ENCODE measurements at regions not wholly inside any gene's neighbourhood (a gene's known extent, or its start where the extent isn't known, plus 50 kb on each side); places are given as distances from the start of the nearest gene placed in this dataset.

DNA sequence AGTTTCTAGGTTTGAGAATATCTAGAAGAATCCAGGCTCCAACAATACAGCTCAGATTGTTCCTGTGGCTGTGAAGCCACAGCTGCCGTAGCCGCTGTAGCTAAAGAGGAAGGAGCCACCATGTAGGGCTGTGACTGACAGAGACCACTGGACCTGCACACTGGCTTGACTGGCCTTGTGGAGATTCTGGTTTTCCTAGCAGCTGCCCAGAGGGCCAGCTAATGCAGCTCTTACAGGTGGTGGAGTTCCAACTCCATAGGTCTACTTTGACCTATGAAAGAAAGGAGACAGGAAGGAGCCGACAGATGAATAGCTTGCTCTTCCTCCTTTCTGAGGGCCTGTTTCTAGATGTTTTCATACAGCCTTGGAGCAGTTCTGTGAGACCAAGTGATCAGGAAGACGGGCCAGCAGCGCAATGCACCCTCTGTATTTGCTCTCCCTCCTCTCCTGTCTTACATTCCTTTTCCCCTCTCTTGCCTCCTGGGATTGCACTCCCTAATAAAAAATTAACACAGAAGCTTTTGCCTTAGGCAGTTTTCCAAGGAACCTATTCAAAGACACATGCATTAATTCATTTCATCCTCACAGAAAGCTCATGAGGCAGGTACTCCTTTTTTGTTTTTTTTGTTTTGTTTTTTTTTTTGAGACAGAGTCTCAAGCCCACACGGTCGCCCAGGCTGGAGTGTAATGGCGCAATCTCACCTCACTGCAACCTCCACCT lies 51.8 kb upstream of the MYB start:
- no peaks in the 10 kb centered on the region for H3K36me3 ChIP-seq
- intact Hi-C loops (cut with DNase I) = no loop called here
- DNase-seq (no peak), ATAC-seq (peak; percentile 33)
- H3K4me3 ChIP-seq = no peak overlapping the region
- TF ChIP-seq, protein P1, sequence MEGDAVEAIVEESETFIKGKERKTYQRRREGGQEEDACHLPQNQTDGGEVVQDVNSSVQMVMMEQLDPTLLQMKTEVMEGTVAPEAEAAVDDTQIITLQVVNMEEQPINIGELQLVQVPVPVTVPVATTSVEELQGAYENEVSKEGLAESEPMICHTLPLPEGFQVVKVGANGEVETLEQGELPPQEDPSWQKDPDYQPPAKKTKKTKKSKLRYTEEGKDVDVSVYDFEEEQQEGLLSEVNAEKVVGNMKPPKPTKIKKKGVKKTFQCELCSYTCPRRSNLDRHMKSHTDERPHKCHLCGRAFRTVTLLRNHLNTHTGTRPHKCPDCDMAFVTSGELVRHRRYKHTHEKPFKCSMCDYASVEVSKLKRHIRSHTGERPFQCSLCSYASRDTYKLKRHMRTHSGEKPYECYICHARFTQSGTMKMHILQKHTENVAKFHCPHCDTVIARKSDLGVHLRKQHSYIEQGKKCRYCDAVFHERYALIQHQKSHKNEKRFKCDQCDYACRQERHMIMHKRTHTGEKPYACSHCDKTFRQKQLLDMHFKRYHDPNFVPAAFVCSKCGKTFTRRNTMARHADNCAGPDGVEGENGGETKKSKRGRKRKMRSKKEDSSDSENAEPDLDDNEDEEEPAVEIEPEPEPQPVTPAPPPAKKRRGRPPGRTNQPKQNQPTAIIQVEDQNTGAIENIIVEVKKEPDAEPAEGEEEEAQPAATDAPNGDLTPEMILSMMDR (IDR thresholded peaks at IDR 0.05) = no peak
- no peaks in the 10 kb centered on the region for H3K27me3 ChIP-seq
- no peak overlapping the region for H3K27ac ChIP-seq
- peaks cover 0 to 5% of the 10 kb centered on the region in 2 donors for H3K4me1 ChIP-seq
- no peaks in the 10 kb centered on the region for H3K9me3 ChIP-seq

DNA sequence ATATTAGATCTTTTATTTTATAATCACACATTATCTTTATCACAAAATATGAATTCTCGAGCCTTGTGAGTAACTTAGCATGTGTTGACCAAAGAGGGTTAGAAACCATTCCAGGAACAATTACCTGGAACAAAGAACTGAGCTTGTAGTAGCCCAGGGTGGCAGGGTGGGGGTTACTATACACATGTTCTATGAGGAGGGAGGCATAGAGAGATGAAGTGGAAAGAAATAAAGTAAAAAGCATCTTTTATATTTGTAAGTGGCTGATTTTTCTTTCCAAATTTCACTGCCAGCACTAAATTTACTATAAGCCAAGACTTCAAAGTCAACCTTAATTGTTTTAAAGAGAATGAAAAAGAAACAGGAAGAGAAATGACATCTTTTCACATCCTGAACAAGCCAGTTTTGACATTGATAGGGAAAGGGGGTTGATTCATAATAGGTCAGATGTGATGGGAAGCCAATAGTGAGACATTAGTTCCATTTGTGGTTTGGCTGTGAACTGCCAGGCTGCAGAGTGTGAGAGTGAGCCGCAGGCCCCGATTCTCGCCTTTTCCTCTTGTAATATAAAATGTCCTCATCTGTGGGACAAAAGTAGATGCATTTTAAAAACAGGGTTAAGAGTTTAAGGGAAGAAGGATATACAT lies 52.7 kb upstream of the MYB start:
- no peaks in the 10 kb centered on the region for H3K9me3 ChIP-seq
- no peak overlapping the region for H3K27ac ChIP-seq
- no peaks in the 10 kb centered on the region for H3K27me3 ChIP-seq
- no peak overlapping the region for H3K4me3 ChIP-seq
- intact Hi-C loops (cut with DNase I) = no loop called here
- H3K4me1 ChIP-seq = peaks cover 0 to 5% of the 10 kb centered on the region in 2 donors
- ATAC-seq (peak; percentile 16), DNase-seq (no peak)
- TF ChIP-seq, protein P1 (IDR thresholded peaks at IDR 0.05) = no peak
- H3K36me3 ChIP-seq = no peaks in the 10 kb centered on the region

DNA sequence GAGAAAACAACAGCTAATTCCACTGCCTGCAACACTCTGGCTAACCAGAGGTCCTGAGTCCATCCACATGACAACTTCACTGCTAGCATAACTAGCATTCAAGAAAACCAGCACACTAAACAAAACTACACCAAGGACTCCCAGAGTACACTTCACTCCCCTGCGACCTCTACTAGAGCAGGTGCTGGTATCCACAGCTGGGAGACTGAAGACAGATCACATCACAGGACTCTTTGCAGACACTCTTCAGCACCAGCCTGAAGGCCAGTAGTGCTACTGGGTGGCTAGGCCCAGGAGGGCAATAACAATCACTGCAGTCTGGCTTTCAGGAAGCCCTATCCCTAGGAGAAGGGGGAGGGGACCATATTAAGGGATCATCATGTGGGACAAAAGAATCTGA lies 54.4 kb upstream of the MYB start:
- H3K9me3 ChIP-seq = no peaks in the 10 kb centered on the region
- H3K4me1 ChIP-seq = peaks cover 0 to 5% of the 10 kb centered on the region in 2 donors
- no peak for ATAC-seq
- TF ChIP-seq, protein P1 (IDR thresholded peaks at IDR 0.05) = no peak
- intact Hi-C loops (cut with DNase I) = no loop called here
- H3K27ac ChIP-seq = no peak overlapping the region
- no peaks in the 10 kb centered on the region for H3K27me3 ChIP-seq
- H3K4me3 ChIP-seq = no peak overlapping the region
- H3K36me3 ChIP-seq = no peaks in the 10 kb centered on the region
- no peak for DNase-seq

DNA sequence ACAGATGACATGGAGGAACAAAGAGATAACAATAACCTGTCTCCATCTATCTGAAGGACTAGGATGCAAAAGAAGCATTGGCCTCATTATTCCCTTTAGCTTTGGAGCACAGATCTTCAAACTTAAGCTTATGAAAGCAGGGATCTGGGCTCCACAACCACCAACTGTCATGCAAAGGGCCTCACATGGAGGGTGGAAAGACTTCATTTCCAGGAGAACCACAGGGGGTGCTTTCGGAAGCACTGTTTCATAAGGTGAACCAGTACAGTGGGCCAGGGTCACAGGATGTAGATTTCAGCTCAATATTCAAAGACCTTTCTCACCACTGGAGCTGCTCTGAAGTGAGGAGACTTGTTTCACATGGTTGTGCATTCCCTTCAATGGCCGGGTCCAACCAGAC lies 55.1 kb upstream of the MYB start:
- Histone ChIP-seq H3K27me3 (no peaks in the 10 kb centered on the region), H3K9me3 (no peaks in the 10 kb centered on the region), H3K36me3 (no peaks in the 10 kb centered on the region), H3K4me3 (no peak overlapping the region), H3K4me1 (peaks cover 0 to 5% of the 10 kb centered on the region in 2 donors), H3K27ac (no peak overlapping the region)
- no peak for ATAC-seq
- intact Hi-C loops (cut with DNase I) = no loop called here
- TF ChIP-seq, protein P1 (IDR thresholded peaks at IDR 0.05) = no peak
- DNase-seq = no peak

DNA sequence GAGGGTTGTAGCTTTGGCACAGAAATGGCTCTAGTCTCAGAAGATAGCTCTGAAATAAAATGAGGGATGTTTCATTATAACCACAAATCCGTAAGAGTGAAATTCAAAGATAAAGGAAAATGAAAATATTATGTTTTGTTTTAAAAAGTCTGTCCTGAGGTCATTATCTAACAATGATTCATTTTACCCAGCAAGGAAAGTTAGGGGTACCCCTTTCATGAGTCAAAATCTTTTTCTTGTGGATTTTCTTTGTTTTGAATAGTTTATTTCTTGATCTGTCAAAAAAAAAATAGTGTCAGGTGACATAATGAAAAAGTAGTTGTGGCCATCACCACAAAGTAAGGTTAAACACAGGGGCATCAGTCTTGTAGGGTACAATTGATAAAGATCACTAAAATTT lies 59.7 kb upstream of the MYB start:
- DNase-seq = no peak

More for the DNA sequence above, 59.7 kb upstream of the MYB start:
- H3K27me3 ChIP-seq = no peaks in the 10 kb centered on the region
- no peak overlapping the region for H3K4me3 ChIP-seq
- ATAC-seq = no peak
- no peak overlapping the region for H3K27ac ChIP-seq
- H3K36me3 ChIP-seq = no peaks in the 10 kb centered on the region
- TF ChIP-seq, protein P1 (IDR thresholded peaks at IDR 0.05) = no peak
- H3K4me1 ChIP-seq = peaks cover 0 to 2% of the 10 kb centered on the region in 2 donors
- intact Hi-C loops (cut with DNase I) = no loop called here
- no peaks in the 10 kb centered on the region for H3K9me3 ChIP-seq

Measured in left lung (tissue), 4 donors.